BE2C (cell line): ENCODE measurements at regions not wholly inside any gene's neighbourhood (a gene's known extent, or its start where the extent isn't known, plus 50 kb on each side); places are given as distances from the start of the nearest gene placed in this dataset.

Experiments
- DNase-seq: peaks from one replicate; pipeline ENCODE4 v3.0.0-alpha.2; 2020
- H3K27me3 ChIP-seq: fragments of 250-450 bp; sonication (Bioruptor Pico); 2 replicates; pipeline ENCODE4 v1.5.1; 2020; ENCODE audit warnings: mild to moderate bottlenecking
- H3K36me3 ChIP-seq: fragments of 250-450 bp; sonication (Bioruptor Pico); 2 replicates; pipeline ENCODE4 v1.5.1; 2020; ENCODE audit warnings: mild to moderate bottlenecking
- H3K4me1 ChIP-seq: fragments of 250-450 bp; sonication (Bioruptor Pico); 2 replicates; pipeline ENCODE4 v1.5.1; 2020
- H3K4me3 ChIP-seq: 2 replicates; pipeline ENCODE4 v1.5.1; 2011; ENCODE audit warnings: low read depth, low read length
- H3K9me3 ChIP-seq: fragments of 250-450 bp; sonication (Bioruptor Pico); 2 replicates; pipeline ENCODE4 v1.5.1; 2020
- CTCF ChIP-seq: IDR thresholded peaks from 2 replicates; pipeline ENCODE4 v1.5.1; 2012; ENCODE audit warnings: mild to moderate bottlenecking, low read depth, low read length

- TF ChIP-seq CTCF = no peak
- Histone ChIP-seq H3K4me3 (no peak overlapping the region), H3K36me3 (no peaks in the 10 kb centered on the region), H3K9me3 (no peaks in the 10 kb centered on the region), H3K27me3 (no peaks in the 10 kb centered on the region), H3K4me1 (peaks cover 10% of the 10 kb centered on the region; the same call in 1 of the 2 replicates)
- DNase-seq = no peak
Measured at GRCh38 chr16:5496013-5496412, 398.4 kb upstream of the EEF2KMT start.

- H3K36me3 ChIP-seq = no peaks in the 10 kb centered on the region
- H3K27me3 ChIP-seq = no peaks in the 10 kb centered on the region
- peak; percentile 97 for TF ChIP-seq CTCF
- peak; percentile 80 for DNase-seq
- H3K4me3 ChIP-seq = no peak overlapping the region
- H3K9me3 ChIP-seq = no peaks in the 10 kb centered on the region
- H3K4me1 ChIP-seq = peaks cover 3% of the 10 kb centered on the region; the same call in 1 of the 2 replicates
Measured at GRCh38 chr16:5490499-5490898, 392.9 kb upstream of the EEF2KMT start.

- H3K36me3 ChIP-seq = no peaks in the 10 kb centered on the region
- H3K4me1 ChIP-seq = peaks cover 3% of the 10 kb centered on the region; the same call in 1 of the 2 replicates
- no peak for TF ChIP-seq CTCF
- H3K4me3 ChIP-seq = no peak overlapping the region
- no peaks in the 10 kb centered on the region for H3K9me3 ChIP-seq
- H3K27me3 ChIP-seq = no peaks in the 10 kb centered on the region
- DNase-seq = no peak
Measured at GRCh38 chr16:5488581-5488980, 391.0 kb upstream of the EEF2KMT start.

GRCh38 chr16:5487728-5488127 is 390.1 kb upstream of the EEF2KMT start:
- DNase-seq = no peak
- Histone ChIP-seq H3K27me3 (no peaks in the 10 kb centered on the region), H3K4me1 (peaks cover 5% of the 10 kb centered on the region), H3K9me3 (no peaks in the 10 kb centered on the region), H3K4me3 (no peak overlapping the region), H3K36me3 (no peaks in the 10 kb centered on the region)
- TF ChIP-seq CTCF = no peak

GRCh38 chr16:5482256-5482655 is 384.7 kb upstream of the EEF2KMT start:
- Histone ChIP-seq H3K27me3 (no peaks in the 10 kb centered on the region), H3K4me3 (no peak overlapping the region), H3K4me1 (peaks cover 9% of the 10 kb centered on the region), H3K9me3 (no peaks in the 10 kb centered on the region), H3K36me3 (no peaks in the 10 kb centered on the region)
- no peak for DNase-seq
- no peak for TF ChIP-seq CTCF

- H3K4me3 ChIP-seq = no peak overlapping the region
- DNase-seq = no peak
- no peaks in the 10 kb centered on the region for H3K36me3 ChIP-seq
- no peaks in the 10 kb centered on the region for H3K9me3 ChIP-seq
- H3K27me3 ChIP-seq = no peaks in the 10 kb centered on the region
- no peak for TF ChIP-seq CTCF
- H3K4me1 ChIP-seq = peaks cover 9% of the 10 kb centered on the region
Measured at GRCh38 chr16:5480431-5481195, 383.0 kb upstream of the EEF2KMT start.
